Tibial nerve (tissue), 3 donors: ENCODE measurements at regions not wholly inside any gene's neighbourhood (a gene's known extent, or its start where the extent isn't known, plus 50 kb on each side); places are given as distances from the start of the nearest gene placed in this dataset.

Experiments
- POLR2A ChIP-seq, 2 donors: fragments of 450-650 bp; IDR thresholded peaks; one replicate each; pipeline ENCODE4 v1.6.1; 2017; ENCODE audit warnings: antibody characterized with exemption in 2 of 2, mild to moderate bottlenecking in 2 of 2, moderate library complexity in 2 of 2
- TF ChIP-seq, protein P1 (sequence below), 5 experiments: fragments of 200-600 bp in 3 of 5; fragments of 450-650 bp in 2 of 5; sonication (generic) in 3 of 5; IDR thresholded peaks; one replicate each; pipeline ENCODE4 v1.5.1; 2016 to 2019; ENCODE audit warnings: antibody characterized with exemption in 5 of 5, mild to moderate bottlenecking in 3 of 5, moderate library complexity in 2 of 5

DNA sequence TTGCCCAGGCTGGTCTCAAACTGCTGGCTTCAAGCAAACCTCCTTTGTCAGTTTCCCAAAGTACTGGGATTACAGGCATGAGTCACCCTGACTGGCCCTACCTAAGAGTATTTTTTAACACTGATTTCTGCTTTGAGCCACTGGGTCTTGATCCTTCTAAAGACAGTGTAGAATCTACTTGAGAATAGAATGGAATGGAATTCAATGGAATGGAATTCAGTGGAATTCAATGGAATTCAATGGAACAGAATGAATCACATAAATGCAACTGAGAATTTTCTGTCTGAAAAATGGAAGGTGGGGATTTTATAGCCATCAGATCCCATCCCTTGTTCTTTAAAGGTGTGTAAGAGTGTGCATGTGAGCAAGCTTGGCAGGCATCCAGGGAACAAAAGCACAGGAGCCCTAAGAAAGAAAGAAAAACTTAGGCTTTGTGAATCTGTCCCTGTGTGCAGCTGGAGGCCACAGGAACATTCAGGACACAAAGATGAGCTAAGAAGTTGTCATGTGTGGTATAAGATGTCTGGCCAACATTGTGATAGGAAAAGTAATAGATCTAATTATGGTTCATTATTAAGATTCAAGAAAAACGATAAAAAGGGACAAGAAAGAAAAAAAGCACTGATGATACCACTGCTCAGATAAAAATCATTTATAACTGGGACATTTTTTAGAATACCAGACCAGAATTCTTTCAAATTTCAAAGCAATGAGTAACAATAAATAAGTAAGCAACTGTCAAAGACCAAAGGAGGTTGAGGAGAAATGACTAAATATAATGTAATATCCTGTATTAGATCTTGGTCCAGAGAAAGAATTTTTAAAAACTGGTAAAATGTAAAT is 681.0 kb upstream of the GJE1 start:
- TF ChIP-seq POLR2A (IDR thresholded peaks at IDR 0.05), result no peak
- TF ChIP-seq, protein P1, sequence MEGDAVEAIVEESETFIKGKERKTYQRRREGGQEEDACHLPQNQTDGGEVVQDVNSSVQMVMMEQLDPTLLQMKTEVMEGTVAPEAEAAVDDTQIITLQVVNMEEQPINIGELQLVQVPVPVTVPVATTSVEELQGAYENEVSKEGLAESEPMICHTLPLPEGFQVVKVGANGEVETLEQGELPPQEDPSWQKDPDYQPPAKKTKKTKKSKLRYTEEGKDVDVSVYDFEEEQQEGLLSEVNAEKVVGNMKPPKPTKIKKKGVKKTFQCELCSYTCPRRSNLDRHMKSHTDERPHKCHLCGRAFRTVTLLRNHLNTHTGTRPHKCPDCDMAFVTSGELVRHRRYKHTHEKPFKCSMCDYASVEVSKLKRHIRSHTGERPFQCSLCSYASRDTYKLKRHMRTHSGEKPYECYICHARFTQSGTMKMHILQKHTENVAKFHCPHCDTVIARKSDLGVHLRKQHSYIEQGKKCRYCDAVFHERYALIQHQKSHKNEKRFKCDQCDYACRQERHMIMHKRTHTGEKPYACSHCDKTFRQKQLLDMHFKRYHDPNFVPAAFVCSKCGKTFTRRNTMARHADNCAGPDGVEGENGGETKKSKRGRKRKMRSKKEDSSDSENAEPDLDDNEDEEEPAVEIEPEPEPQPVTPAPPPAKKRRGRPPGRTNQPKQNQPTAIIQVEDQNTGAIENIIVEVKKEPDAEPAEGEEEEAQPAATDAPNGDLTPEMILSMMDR (IDR thresholded peaks at IDR 0.05), result no peak
